ENCODE measurements at regions not wholly inside any gene's neighbourhood (a gene's known extent, or its start where the extent isn't known, plus 50 kb on each side); places are given as distances from the start of the nearest gene placed in this dataset.
A peak's percentile ranks its signal among the peaks of the same experiment; 100 is the strongest.

DNA sequence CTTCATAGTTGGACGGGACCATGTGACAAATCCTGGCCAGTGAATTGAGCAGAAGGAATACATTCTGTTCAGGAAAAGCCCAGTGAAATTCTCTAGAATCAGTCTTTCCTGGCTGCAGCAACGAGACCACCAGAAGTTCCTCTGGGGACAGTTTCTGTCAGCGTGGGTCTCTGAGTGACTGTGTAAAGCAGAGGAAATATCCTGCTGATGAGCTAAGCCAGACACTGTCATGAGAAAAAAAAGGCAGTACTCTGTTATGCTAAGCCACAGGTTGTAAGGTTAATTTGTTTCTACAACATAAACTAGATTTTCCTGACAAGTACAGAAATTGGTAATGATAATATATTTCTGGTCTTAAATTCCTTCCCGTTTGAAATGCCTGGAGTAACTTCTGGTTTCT is 664.4 kb downstream of the LMO4 start:
- CTCF ChIA-PET: no interaction called here
- Mint-ChIP-seq H3K27me3 (ENCODE audit: unreplicated experiment) (no peaks in the 10 kb centered on the region), H3K4me1 (ENCODE audit: low read depth, unreplicated experiment) (no peaks in the 10 kb centered on the region), H3K4me3 (ENCODE audit: low read depth, unreplicated experiment) (no peak overlapping the region), H3K36me3 (ENCODE audit: insufficient read depth, unreplicated experiment) (no peaks in the 10 kb centered on the region), H3K9me3 (ENCODE audit: low read depth, unreplicated experiment) (no peaks in the 10 kb centered on the region), H3K27ac (ENCODE audit: unreplicated experiment) (no peak overlapping the region)
- intact Hi-C loops (cut with micrococcal nuclease; ENCODE audit: unreplicated experiment): no loop called here
- DNase-seq: no peak
- no peak for TF ChIP-seq CTCF (IDR thresholded peaks at IDR 0.05; ENCODE audit: unreplicated experiment)
- no TSS peak for BruUV-seq (replicated peaks)

GRCh38 chr1:87999852-88000251 is 671.2 kb downstream of the LMO4 start:
- intact Hi-C loops (cut with micrococcal nuclease; ENCODE audit: unreplicated experiment): no loop called here
- DNase-seq: no peak
- H3K9me3 Mint-ChIP-seq (ENCODE audit: low read depth, unreplicated experiment): no peaks in the 10 kb centered on the region
- no peaks in the 10 kb centered on the region for H3K36me3 Mint-ChIP-seq (ENCODE audit: insufficient read depth, unreplicated experiment)
- BruUV-seq (replicated peaks): no TSS peak
- H3K27ac Mint-ChIP-seq (ENCODE audit: unreplicated experiment): no peak overlapping the region
- H3K4me3 Mint-ChIP-seq (ENCODE audit: low read depth, unreplicated experiment): no peak overlapping the region
- H3K27me3 Mint-ChIP-seq (ENCODE audit: unreplicated experiment): no peaks in the 10 kb centered on the region
- H3K4me1 Mint-ChIP-seq (ENCODE audit: low read depth, unreplicated experiment): peaks cover 26% of the 10 kb centered on the region
- CTCF ChIA-PET: interaction anchor here (0.6 kb wide), 1 partner anchor 828 kb away, joined by 6 read pairs; no protein-coding TSS in a partner anchor
- no peak for TF ChIP-seq CTCF (IDR thresholded peaks at IDR 0.05; ENCODE audit: unreplicated experiment)

- H3K9me3 Mint-ChIP-seq (ENCODE audit: low read depth, unreplicated experiment): no peaks in the 10 kb centered on the region
- no peaks in the 10 kb centered on the region for H3K27me3 Mint-ChIP-seq (ENCODE audit: unreplicated experiment)
- CTCF ChIA-PET: no interaction called here
- no peaks in the 10 kb centered on the region for H3K36me3 Mint-ChIP-seq (ENCODE audit: insufficient read depth, unreplicated experiment)
- no TSS peak for BruUV-seq (replicated peaks)
- no peak for TF ChIP-seq CTCF (IDR thresholded peaks at IDR 0.05; ENCODE audit: unreplicated experiment)
- intact Hi-C loops (cut with micrococcal nuclease; ENCODE audit: unreplicated experiment): no loop called here
- peaks cover 26% of the 10 kb centered on the region for H3K4me1 Mint-ChIP-seq (ENCODE audit: low read depth, unreplicated experiment)
- peak overlapping the region; percentile 48 for H3K27ac Mint-ChIP-seq (ENCODE audit: unreplicated experiment)
- H3K4me3 Mint-ChIP-seq (ENCODE audit: low read depth, unreplicated experiment): no peak overlapping the region
- no peak for DNase-seq
Measured at GRCh38 chr1:88001460-88001859, 672.8 kb downstream of the LMO4 start.

DNA sequence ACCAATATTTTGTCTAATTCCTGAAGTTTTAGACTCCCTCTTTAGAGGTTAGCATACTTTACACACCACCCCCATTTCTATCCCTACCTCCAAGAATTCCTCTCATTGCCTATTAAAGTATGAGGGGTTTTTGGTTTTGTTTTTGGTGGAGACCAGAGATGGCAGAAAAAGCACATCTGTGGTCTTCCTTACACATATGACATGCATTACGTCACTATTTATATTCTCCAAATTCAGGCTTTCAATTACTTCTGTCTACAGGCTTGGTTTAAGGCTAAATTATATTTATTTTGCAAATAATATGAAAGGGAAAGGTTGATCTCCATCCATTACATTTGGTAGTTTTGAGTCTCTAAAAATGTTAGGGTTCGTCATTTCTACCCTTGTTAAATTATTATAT is 674.6 kb downstream of the LMO4 start:
- Mint-ChIP-seq H3K27ac (ENCODE audit: unreplicated experiment) (no peak overlapping the region), H3K9me3 (ENCODE audit: low read depth, unreplicated experiment) (no peaks in the 10 kb centered on the region), H3K27me3 (ENCODE audit: unreplicated experiment) (no peaks in the 10 kb centered on the region), H3K4me1 (ENCODE audit: low read depth, unreplicated experiment) (peaks cover 26% of the 10 kb centered on the region), H3K36me3 (ENCODE audit: insufficient read depth, unreplicated experiment) (no peaks in the 10 kb centered on the region), H3K4me3 (ENCODE audit: low read depth, unreplicated experiment) (no peak overlapping the region)
- no peak for DNase-seq
- no peak for TF ChIP-seq CTCF (IDR thresholded peaks at IDR 0.05; ENCODE audit: unreplicated experiment)
- no TSS peak for BruUV-seq (replicated peaks)
- CTCF ChIA-PET: no interaction called here
- intact Hi-C loops (cut with micrococcal nuclease; ENCODE audit: unreplicated experiment): no loop called here
